Esophagus muscularis mucosa (tissue), 4 donors: ENCODE measurements at regions not wholly inside any gene's neighbourhood (a gene's known extent, or its start where the extent isn't known, plus 50 kb on each side); places are given as distances from the start of the nearest gene placed in this dataset.

ENCODE experiments used
- CTCF ChIP-seq, 3 experiments: fragments of 200-600 bp in 2 of 3; fragments of 450-650 bp in 1 of 3; sonication (generic) in 2 of 3; IDR thresholded peaks; one replicate each; pipeline ENCODE4 v1.5.1; 2017 to 2019; ENCODE audit warnings: antibody characterized with exemption in 3 of 3, mild to moderate bottlenecking in 2 of 3, moderate library complexity in 1 of 3
- EP300 ChIP-seq: sonication (generic); formaldehyde crosslinking; IDR thresholded peaks from one replicate; pipeline ENCODE4 v1.6.1; 2017; ENCODE audit warnings: antibody characterized with exemption
- POLR2A ChIP-seq: fragments of 450-650 bp; IDR thresholded peaks from one replicate; pipeline ENCODE4 v1.6.1; 2017; ENCODE audit warnings: antibody characterized with exemption, moderate library complexity, mild to moderate bottlenecking, low read depth
- POLR2AphosphoS5 ChIP-seq, 2 donors: sonication (generic); formaldehyde crosslinking; IDR thresholded peaks; one replicate each; pipeline ENCODE4 v1.6.1; 2017; ENCODE audit warnings: antibody characterized with exemption in 2 of 2

DNA sequence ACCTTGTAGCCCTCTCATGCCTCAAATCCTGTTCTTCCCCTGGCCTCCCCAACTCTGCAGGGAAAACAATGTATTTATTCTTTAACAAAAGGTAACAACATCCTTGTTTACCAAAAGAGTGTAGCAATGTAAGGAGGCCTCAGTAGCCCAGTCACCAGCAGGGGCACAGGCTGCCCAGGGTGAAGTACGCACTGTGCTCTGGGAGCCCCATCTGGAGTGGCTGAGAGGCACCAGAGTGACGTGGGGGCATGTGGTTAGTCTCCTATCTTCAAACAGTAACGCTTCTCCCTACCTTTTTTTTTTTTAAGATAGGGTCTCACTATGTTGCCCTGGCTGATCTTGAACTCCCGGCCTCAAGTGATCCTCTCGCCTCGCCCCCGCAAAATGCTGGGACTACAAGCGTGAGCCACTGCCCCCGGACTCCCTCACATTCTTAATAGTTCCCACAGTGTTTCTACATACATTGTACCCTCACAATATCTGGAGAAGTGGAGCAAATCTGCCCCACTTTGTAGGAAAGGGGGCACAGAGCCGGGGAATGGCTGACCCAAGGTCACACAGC, 51.3 kb upstream of the ECE1 start:
- no peak for TF ChIP-seq POLR2A
- TF ChIP-seq POLR2AphosphoS5 (IDR thresholded peaks at IDR 0.05) = no peak
- no peak for TF ChIP-seq EP300
- no peak for TF ChIP-seq CTCF (IDR thresholded peaks at IDR 0.05)
